Iris pigment epithelial cell (primary cell): ENCODE measurements at regions not wholly inside any gene's neighbourhood (a gene's known extent, or its start where the extent isn't known, plus 50 kb on each side); places are given as distances from the start of the nearest gene placed in this dataset.

Experiments used
- DNase-seq: peaks from one replicate; pipeline ENCODE4 v3.0.0-alpha.2; 2011; ENCODE audit warnings: low read depth

DNA sequence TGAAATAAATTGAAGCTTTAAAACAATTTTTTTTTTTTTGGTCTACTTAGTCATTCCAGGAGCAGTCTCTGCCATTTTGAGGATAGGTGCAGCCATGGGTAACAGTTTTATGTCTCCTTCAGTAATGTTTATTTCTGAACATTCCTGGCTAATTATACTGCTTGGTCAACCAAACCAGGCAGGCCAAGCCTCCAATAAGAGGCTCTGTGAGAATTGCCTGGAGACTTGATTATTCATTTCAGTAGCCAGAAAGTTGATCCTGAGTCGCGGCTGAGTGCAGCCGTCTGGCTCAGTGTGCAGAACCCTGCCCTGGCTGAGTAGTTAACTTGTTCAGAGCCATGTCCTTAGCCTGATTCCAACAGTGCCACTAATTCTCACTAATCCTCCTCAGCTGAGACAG lies 364.0 kb upstream of the FAT3 start:
- no peak for DNase-seq

DNA sequence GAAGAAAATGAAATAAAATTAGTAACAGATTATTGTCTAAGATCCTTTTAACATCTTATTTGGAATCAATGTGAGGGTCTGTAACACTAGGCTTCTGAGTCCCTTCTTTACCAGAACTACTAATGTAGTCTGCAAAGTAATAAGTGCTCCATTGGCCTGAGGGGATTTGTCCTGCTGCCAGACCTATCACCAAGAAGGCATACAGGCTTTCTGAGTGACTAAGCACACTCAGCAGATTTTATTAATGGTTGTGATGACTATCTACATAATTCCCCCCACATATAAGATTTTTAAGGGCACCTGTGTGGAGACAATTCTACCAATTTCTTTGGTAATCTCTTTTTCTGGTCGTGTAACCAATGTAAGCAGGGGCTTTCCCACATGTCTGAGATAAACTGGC lies 365.0 kb upstream of the FAT3 start:
- DNase-seq = no peak

DNA sequence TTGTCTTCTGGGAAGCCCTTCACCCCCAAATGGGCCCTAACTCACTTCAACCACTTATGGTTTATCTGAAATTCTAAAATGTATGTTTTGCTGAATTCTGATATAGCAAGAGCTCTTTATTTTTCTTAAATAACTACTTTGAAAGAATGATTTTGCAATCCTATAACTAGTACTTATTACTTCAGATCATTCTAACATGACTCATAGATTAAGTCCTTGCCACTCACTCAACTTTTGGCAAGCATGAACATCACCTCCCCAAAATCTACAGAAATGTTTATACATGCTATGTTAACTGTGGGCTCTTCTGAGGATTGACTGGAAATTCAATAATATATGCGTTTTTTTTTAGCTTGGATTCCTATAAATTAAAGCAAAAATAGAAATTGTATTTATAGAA lies 367.4 kb upstream of the FAT3 start:
- DNase-seq = no peak

DNA sequence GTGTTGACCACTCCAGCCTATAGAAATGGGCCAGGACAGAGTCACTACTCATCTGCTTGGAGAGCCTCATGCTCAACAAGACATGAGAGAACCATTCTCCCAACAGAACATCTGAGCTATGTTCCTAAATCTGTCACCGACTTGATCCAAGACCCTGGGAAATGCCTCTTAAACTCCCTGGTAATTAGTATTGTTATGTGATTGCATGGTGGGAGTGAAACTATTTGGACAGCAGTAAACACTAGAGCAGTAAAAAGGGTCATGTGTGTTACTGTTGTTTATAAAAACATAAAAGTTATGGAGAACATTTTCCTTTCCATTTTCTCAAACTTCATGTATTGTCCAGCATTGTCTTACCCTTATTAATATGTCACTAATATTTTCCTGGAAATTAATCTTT lies 369.8 kb upstream of the FAT3 start:
- DNase-seq = no peak

DNA sequence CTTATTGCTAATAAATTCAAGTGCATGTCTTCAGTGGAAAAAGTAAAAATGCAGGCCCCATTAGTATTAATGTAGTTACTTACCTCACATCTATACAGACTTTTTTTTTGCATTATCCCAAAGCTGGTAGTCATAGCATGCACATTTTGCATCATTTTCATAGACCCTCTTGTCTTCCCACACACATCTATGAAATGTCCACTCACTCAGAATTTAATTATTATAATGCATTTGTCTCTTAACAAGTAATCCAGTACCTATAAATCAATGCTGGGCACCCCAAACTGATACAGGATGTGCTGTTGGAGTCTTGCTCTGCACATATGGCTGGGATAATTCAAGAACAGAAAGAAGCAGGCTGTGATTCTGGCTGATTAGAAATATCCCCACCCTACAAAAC lies 370.4 kb upstream of the FAT3 start:
- no peak for DNase-seq

DNA sequence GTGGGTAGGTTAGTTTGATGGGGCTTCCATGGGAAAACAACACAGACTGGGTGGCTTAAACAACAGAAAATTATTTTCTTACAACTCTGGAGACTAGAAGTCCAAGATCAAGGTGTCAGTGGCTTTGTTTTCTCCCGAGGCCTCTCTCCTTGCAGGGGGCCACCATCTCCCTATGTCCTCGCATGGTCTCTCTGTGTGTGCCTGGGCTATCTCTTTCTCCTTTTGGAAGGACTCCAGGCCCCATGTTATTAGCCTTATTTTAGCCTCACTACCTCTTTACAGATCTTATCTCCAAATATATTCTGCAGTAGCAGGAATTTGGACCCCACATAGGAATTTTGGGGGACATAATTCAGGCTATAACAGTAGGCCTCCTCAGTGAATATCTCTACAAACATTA lies 372.7 kb upstream of the FAT3 start:
- DNase-seq = no peak

DNA sequence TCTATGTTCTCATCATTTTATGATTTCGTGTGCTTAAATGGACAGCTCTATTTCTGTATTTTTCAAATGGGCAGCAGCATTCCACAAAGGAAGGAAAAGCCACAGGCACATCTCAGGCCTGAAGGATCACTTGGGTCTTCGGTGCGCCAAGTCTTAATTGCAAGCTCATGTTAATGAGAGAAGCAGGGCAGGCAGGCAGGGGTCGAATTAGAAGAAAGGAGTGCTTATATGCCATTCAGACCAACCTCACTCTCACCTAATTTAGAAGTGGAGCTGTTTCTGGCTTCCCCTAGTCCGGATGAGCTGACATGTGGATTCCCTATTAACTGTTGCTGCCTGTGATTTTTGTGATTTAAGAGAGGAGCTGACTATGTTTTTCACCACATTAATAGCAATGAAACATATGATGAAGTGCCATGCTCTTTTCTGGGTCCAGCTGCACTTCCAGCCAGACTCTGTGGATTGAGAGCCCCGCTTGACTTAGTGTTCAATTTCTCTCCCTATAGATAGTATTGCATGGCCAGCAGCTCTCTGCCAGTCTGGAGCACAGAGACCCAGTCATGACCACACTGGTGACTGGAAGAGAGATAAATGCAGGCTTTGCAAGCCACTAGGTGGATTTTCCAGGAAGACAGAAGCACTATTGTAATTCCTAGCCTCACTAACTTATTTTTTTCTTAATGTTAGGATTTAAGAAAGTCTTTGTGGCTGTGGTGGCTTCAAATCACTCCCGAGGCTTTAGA lies 373.9 kb upstream of the FAT3 start:
- DNase-seq = no peak

DNA sequence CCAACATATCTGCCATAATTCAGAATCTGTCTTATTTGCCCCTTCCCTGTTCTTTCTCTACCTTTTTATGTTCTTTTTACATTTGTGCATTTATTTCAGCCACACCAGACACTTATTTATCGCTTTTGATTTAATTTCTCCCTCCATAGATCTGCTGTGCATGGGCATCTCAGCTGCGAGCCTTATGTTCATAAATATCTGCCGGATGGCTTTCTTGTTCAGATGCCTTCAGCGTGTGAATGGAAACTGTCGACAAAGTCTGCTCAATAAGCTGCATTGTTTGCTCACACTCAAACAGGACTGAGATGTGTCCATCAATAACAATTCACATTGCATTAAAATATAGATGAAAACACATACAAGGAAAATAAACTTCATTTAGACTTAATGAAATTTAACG lies 374.6 kb upstream of the FAT3 start:
- no peak for DNase-seq

DNA sequence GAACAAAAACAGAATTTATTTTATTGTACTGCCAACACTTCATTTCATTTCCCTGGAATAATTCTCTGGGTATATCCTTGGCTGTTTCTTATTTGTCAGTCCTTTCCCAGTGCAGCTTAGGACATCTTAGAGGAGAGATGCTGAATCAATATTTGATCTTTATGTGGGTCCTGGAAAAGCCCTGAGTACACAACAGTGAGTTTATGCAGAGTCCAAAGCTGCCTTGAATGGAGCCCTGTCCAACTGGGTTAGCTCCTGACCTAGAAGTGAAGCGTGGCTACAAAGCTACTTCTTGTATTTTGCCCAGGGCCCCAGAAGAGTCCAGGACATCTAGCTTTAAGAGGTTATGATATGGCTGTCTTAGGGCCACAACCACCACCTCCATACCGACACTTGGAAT lies 378.0 kb upstream of the FAT3 start:
- DNase-seq = no peak

DNA sequence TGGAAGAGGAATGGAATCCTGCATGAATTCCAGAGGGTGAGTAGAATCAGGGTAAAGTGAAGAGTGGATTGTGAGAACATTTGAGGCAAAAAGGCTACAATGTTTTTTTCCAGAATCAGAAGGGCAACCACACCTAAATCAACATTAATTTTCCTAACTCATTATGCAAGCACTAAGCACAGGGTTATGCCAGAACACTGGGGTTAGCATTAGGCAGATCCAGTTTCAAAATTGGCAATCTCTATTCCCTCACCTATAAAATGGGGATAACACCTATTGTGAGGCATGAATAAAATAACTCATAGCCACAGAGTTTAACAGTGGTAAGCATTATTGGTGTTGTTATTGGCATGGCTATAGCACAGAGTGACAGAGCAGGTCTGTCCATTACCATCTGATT lies 378.6 kb upstream of the FAT3 start:
- no peak for DNase-seq

DNA sequence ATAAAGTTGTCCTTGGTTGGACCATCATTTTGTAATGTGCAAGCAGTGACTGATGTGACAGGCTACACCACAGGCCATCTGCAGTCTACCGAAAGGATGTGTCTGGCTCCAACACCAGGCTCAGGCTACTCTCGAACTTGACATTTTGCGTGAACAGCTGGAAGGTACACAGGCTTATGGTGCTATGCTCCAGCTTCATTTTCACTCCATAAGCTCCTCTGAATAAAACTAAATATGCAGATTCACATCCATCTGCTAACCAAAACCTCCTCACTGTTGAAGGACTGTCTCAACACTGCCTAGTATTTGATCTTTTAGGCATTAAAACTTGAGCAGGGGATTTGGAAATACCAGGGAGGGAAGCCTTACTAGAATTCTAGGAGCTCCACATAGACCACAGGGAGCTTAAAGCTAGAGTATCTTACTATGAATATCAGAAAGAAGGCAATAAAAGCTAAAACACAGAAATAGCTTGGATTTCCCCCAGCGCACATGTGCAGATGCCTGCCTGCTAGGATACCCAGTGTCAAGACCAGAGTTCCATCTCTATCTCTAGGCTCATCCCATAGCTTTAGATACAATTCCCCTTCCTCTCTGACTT lies 383.9 kb upstream of the FAT3 start:
- DNase-seq = no peak

DNA sequence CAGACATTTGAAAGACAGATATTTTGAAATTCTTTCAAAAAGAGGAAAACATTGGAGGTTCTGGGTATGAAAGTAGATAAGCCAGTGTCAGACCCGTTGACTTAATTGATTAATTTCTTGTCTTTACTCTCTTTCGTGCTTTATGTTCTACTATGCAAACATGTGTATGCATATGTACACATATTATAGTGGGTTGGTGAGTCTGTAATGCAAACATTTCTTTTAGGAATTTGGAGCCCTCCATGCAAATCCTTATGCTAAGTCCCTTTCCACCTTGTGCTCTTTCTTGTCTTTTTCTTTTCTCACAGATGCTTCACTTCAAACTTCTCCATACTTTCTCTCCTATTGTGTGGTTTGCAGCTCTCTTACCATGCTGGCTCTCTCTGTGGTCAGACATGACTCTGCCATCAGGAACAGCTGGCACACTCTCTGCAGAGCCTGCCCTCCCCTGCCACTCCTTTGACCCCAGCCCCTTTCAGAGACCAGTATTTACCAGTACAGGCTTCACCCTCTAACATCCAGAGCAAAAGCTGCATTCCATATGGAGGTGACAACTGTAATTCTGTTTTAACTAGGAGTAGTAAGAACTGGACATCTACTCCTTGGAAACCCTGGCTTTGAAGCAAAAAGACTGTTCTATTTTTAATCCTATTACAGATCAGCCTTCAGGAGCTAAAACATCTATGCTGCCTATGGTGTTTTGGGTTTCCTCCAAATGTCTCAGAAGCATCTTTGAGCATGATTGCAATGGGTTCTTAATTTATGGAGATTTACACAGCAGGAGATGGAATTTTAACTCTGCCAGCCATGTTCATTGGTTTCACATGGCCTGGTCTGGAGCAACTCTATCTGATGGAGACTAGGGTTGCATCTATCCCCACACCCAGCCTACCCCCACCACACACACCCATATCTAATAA lies 386.9 kb upstream of the FAT3 start:
- DNase-seq = no peak

DNA sequence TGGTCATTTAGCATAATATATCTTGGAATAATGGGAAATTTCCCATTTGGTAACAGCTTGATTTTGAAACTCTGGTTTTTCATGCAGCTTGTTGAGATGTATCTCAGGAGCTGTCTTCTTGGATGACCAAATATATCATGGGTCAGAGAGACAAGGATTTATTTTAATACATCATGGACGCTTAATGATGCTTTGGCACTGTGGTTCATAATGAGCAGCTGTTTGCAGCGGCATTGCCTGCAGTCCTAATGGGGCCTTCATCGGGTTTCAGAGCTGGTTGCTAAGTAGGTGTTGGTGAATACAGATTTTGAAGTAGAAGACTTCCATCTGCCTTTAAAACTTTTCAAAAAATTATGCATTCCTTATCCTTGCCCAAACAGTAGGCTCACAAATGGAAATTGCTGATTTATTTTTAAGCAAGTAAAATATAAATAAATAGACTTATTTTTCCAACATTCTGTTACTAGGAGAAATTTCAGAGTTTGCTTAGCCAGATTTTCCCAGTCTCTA lies 389.5 kb upstream of the FAT3 start:
- no peak for DNase-seq

DNA sequence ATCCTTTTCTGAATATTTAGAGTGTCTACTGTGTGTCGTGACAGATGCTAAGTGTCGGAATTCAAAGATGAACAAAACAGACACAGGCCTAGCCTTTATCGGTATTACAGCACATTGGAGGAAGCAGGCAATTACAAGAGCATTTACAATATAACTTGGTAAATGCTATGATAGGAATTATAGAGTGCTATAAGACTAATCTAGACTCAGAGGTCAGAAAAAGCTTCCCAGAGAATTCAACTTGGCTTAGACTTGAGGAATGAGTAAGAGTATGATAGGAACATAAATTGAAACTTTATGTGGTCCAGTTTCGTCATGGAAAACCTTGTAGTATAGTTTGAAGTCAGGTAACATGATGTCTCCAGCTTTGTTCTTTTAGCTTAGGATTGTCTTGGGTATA lies 395.7 kb upstream of the FAT3 start:
- no peak for DNase-seq

DNA sequence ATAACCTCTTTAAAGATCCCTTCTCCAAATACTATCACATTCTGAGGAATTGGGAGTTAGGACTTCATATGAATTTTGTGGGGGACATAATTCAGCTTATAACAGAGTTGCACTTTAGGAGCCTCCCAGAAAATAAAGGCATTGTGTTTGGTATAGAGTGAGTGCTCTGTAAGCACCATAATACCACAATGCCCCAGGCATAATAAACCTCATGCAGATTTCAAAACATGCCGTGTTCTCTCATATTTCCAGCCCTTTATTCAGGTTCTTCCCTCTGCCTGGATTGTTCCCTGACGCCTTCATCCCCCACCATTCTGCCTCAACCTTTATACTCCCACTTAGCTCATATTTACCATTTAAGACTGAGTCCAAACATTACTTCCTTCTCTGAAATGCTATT lies 398.8 kb upstream of the FAT3 start:
- no peak for DNase-seq

DNA sequence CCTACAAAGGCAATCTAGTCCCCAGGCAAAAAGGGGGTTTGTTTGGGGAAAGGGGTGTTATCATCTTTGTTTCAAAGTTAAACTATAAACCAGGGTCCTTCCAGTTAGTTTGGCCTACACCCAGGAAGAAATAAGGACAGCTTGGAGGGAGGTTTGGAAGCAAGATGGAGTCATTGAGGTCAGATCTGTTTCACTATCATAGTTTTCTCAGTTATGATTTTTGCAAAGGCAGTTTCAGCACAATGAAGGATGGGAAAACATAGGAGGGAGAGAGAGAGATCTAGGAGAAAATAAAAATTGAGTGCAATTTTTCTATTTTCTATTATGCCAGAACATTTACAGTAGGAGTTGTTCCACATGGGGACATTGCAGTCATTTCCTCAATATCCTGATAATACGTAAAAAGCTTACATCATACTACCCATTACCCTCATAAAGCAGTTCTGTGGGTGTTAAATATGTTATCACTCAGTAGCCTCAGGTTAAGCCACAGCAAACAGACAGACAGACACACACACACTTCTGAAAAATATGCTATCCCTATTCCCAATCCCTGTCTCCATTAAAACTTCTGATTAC lies 401.3 kb upstream of the FAT3 start:
- no peak for DNase-seq

DNA sequence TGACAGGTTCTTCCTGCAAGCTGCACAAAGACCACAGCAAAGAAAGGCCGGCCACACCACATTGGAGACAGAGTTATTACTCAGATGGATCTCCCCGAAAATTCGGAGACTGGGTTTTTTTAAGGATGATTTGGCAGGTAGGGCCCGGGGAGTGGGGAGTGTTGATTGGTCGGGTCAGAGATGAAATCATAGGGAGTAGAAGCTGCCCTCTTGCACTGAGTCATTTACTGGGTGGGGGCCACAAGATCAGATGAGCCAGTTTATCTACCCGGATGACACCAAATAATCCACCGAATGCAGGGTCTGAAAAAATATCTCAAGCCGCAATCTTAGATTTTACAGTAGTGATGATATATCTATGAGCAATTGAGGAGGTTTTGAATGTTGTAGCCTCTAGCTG lies 401.8 kb upstream of the FAT3 start:
- DNase-seq = no peak

DNA sequence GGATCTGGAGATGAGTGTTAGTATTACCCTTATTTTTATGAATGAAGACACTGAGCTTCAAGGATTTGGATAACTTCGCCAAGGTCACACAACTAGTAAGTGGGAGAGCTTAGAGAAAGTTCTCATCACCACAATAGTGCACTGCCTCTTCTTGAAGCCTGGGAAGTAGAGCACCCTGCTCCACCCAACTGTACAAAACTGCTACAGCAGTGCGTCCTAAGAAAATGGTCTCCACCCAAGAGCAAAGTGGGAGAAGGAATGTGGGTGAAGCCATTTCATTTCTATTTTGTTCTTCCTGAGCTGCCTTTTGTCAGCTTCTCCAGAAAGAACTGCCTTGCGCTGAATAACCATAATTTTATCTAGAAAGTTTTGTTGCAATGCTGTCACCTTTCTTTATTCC lies 403.9 kb upstream of the FAT3 start:
- no peak for DNase-seq

DNA sequence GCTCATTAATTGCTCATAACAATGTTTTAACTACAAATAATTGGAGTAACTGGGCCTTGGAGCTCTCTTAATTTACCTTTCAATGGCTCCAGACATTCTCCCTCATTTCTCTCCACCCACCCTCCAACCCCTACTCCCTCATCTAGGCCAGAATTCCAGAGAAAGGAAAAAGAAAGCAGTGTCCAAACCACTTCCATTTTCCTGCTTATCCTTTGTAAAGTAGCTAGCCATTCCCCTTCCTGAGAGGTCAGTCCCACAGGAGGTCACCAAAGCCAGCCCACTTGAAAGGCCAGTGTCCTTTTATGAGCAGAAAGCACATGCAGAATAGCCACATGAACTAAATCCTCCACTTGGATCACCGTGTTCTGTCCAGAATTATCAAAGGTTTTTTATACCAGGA lies 404.8 kb upstream of the FAT3 start:
- DNase-seq = no peak

DNA sequence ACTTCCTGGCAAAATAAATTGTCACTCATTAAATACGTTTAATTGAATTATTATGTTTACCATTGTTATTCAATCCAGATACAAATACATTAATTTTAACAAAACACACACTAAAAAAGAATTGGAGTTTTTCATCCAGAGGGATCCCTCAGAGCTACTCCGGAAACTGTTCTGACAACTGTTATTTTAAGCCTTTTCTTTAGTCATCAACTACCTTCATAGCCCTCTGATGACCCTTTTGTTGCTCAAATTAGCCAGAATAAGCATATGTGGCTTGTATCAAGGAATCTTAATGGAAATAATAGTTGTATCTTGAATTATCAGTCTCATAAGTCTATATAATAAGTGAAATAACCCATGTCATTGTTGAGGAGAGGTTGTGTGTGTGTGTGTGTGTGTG lies 405.4 kb upstream of the FAT3 start:
- DNase-seq = no peak

DNA sequence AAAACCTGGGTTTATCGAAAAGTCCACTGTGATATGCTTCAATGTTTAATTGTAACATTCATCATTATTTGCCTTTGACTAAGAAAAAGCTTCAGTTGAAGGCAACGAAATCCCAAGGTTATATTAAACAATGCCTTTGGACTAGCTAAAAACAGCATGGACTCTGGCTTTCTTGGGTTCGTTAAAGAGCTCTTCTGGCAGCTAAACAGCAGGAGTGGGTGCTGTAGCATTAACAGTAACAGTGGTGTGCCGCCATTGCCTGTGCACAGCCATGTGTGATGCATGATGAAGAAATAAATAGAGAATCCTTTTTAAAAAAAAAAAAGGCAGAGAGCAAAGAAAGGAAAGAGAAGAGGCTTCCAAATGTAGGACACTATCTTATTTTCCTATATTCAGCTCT lies 406.6 kb upstream of the FAT3 start:
- DNase-seq = no peak

DNA sequence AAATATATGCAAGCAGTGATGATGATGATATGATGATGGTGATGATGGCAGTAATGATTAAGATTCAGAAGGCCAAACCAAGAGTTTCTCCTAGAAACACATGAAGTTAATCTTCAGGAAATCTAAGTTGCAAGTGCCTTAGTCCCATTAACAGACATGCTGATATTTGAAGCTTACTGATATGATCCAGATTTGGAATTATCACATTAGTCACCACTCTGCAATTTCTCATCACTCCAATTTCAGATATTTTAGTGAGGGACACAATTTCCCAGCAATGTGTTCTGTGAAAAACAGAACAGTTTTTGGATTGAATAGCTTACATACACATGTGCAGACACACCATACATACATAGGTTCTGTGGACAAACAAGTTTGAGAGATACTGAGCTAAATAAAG lies 411.4 kb upstream of the FAT3 start:
- no peak for DNase-seq

DNA sequence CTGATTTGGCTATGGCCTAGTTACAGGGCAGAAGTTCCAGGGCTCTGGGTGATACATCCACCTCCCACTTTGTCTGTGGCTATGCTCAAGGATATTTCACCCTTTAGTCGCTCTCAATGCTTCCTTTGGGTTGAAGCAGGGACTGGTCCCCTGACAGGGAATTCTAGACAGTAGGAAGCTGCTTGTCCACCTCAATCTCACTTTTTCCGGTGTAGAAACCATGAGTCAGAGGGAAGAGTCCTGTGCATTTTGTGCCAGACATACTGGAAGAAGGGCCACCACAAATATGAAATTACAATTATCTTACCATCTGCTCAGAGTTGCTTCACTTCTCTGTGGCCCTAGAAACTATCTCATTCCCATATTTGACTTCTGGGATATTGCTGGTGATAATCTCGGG lies 413.7 kb upstream of the FAT3 start:
- DNase-seq = no peak
